SIG-M5 (cell line): ENCODE measurements at regions not wholly inside any gene's neighbourhood (a gene's known extent, or its start where the extent isn't known, plus 50 kb on each side); places are given as distances from the start of the nearest gene placed in this dataset.

Experiments
- DNase-seq: peaks from one replicate; lab custom pipeline; 2025; lab: John Stamatoyannopoulos, UW

GRCh38 chr20:40390654-40391053 lies 298.4 kb downstream of the MAFB start:
- DNase-seq: no peak

DNA sequence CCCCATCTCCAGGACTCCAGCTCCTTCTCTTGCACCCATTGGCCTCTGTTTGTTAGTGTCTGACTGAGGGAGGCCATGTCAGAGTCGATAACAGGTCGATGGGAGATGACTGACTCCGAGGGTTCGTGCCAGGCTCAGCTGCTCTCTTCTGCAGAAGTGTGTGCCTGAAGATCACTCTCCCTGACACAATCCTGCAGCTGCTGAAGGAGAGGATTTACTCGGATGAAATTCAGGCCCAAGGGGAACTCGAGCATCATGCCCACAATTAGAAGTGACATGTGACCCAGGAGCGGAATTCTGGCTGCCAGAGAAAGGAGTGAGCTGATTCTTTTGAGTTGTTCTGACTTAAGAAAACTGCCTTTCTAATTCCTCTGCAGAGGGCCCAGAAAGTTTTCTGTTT lies 318.2 kb downstream of the MAFB start:
- DNase-seq: no peak

DNA sequence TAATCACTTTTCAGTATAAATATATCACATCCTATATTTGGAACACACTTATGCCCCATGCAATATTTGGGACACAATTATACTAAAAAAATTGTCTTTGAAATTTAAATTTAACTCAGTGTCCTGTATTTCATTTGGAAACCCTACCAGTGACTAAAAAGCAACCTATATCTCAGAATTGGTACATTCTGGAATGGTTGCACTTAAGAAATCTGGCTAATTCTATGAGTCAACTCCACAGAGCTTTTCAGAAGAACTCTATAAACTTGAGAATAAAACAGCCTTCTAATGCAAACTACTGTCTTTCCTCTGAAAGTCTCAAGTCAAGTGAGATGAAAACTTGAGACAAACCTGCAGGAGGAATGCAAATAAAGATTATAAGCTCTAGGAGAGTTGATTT lies 320.2 kb downstream of the MAFB start:
- no peak for DNase-seq

DNA sequence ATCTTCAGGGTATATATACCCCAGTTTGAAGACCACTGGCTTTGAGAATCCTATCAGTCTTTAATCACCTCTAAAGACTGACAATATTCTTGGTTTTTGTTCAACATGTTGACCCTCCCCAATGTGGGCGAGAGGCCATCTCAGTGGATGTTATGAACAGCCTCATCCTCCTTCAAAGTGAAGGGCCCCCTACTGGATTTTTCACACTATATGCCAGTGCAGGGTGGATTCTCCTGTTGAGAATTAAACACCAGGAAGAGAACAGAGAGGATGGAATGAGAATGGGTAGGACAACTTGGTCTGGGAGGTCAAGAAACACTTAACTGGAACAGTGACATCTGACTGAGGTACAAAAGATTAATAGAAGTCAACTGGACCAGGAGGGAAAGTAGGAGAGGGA lies 327.1 kb downstream of the MAFB start:
- no peak for DNase-seq

DNA sequence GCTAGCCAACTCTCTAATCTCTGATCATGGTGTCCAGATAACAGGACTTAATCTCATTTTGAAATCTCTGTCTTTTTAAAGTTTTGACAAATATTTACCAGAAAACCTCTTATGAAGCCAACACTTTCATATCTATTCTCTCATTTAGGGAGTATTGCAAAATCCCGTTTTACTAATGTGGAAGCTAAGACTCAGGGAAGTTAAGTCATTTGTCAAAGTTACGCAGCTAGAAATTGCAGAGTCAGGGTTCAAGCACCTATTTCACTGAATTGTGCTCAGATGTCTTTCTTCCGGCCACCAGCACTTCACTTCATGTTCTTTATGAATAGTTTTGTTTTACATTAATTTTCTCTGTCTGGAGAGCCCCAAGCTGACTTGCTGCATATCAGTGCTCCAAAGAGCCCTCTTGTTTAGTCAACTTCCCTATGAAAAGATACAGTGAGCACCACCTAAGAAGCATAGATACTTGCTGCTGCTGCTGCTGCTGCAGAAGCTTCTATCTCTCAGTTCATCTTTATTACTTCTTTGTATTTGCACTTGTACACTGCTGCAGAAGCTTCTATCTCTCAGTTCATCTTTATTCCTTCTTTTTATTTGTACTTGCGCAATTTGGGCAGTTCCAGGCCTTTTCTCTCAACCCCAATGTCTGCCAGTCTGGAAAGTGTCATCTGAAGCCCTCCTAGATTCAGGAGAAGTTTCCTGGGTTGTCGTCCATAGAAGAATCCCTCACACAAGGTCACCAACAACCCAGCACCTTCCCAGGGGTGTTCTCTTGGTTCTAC lies 329.7 kb downstream of the MAFB start:
- DNase-seq: no peak

GRCh38 chr20:40354880-40355279 lies 334.2 kb downstream of the MAFB start:
- DNase-seq: no peak

DNA sequence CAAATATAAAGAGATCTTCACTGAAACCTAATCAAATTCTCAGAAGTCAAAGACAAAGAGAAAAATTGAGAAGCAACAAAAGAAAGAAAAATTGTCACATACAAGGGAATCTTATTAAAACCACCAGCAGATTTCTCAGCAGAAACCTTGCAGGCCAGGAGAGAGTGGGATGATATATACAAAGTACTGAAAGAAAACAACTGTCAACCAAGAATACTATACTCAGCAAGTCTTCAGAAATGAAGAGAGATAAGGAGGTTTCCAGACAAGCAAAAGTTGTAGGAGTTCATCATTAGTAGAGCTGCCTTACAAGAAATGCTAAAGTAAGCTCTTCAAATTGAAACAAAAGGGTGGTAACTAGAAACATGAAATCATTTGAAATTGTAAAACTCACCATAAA lies 345.6 kb downstream of the MAFB start:
- DNase-seq: no peak

DNA sequence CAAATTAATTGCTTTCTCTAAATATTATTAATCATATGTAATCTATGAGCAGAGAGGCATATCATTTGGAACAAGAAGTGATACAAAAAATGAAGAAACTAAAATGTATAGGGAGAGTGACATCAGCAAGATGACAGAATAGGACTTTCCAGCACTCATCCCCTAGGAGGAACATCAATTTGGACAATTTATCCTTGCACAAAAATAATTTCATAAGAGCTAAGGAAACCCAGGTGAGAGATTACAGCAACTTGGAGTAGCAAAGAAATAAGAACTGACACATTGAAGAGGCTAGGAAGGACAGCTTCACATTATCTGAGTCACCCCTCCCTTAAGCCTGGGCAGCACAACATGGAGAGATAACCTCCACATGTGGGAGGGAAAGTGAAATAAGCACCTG lies 347.5 kb downstream of the MAFB start:
- DNase-seq: no peak

GRCh38 chr20:40339661-40340449 lies 349.2 kb downstream of the MAFB start:
- peak; percentile 88 for DNase-seq

DNA sequence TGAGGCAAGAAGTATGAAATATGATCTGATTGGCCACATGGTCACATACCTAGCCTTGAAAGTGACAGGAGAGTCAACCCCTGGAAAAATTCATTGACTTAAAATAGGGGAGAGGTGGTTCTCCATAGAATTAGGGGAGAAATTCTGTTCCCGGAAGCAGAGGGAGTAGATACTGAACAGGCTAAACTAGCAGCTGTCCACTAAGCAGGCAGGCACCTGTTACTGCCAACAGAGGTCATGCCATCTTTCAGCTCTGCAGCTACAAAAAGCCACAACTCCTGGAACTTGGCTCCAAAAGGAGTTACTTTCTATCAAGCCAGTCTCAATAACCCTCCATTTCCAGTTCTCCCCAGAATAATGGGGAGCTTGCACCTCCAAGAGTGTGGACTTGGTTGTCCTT lies 352.5 kb downstream of the MAFB start:
- DNase-seq: no peak

DNA sequence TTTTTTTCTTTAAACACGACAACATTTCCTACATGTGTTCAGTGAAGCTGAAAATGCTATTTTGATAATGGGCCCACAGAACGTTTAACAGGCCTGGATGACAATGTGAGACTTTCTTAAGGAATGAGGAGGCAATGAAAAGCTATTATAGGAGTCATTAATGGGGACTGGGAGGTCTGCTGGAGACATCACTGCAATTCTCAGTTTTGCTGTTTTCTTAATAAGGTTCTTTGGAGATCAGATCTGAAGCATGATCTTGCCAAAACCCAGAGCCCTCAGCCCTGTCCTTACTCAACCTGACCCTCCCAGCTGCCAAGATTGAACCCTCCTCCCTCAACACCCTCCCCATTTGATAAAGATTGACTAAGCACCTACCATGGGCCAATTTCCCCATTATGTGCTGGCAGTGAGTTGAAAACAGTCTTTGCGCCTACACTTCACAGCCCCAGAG lies 353.1 kb downstream of the MAFB start:
- no peak for DNase-seq

- DNase-seq: no peak
Measured at GRCh38 chr20:40335437-40335836, 353.6 kb downstream of the MAFB start.

GRCh38 chr20:40333591-40333990 lies 355.4 kb downstream of the MAFB start:
- no peak for DNase-seq

DNA sequence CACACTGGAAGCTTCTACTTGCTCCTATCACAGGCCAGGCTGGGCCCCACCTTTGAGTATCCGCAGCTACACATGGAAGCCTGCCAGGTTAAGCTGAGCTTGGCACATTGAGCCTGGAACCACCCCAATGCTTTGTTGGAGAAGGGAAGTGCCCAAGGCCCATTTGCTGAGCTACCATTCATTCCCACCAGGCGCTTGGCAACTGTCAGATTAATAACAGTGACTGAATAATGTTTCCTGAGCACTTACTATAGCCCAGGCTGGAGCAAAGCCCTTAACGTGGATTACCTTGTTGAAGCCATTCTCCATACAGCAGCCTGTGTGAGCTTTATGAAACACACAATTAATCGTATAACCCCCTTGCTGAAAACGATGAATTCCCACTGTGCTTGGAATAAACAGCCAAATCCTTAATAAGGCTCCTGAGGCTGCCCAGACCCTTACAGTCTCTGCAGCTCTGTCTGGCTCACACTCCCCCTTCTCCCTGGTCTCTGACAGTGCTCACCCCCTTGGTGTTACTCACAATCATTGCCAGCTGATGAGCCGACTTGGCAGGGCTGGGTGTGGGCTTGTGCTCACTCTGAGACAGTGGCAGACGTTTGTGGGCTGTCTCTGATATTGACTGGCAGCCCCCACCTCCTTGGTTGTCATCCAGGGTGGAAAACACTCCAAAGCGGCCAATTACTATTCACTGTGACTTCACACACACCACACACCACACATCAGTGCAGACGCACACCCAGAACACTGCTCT lies 357.1 kb downstream of the MAFB start:
- no peak for DNase-seq

- DNase-seq: no peak
Measured at GRCh38 chr20:40331249-40331648, 357.8 kb downstream of the MAFB start.

DNA sequence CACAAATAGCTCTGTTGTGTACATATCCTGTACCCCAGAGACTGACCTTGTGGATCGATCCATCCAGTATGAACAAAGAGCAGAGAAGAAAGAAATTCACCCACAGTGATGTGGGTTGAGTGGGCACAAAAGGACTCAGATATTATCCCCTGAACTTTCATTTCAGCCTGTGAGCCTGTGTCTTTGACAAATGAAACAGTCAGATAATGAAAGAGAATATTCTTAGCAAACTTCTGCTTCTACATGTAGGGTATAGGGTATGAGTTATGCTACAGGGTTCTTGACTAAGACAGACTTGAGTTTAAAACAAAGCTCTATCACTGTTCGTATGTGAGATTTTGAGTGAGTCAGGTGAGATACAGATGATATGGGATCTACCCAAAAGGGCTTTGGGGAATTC lies 359.7 kb downstream of the MAFB start:
- no peak for DNase-seq

DNA sequence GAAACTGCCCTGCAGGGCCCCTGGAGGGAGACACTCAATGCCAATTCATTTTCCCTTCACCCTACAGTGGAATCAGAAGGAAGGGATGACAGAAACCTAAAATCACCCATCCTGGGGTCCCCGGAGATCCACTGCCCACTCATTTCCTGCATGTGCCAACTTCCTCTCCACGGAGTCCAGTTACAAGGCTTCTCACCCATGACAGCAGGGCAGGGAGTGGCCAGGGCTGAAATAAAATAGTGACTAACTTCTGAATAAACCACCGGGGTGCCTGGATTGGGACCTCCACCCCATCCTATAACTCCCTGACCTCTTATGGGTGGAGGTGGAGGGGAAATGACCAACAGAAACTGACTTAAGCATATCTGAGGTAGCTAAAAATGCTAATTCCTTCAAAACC lies 362.3 kb downstream of the MAFB start:
- no peak for DNase-seq

- no peak for DNase-seq
Measured at GRCh38 chr20:40325006-40325568, 363.9 kb downstream of the MAFB start.

- DNase-seq: peak; percentile 17
Measured at GRCh38 chr20:40323361-40323794, 365.7 kb downstream of the MAFB start.

GRCh38 chr20:40322941-40323340 lies 366.1 kb downstream of the MAFB start:
- no peak for DNase-seq

- DNase-seq: no peak
Measured at GRCh38 chr20:40320517-40321011, 368.5 kb downstream of the MAFB start.
